ENCODE measurements at regions not wholly inside any gene's neighbourhood (a gene's known extent, or its start where the extent isn't known, plus 50 kb on each side); places are given as distances from the start of the nearest gene placed in this dataset.

GRCh38 chr4:23697722-23698121, 192.1 kb downstream of the PPARGC1A start:
- no TSS peak for BruUV-seq (replicated peaks)
- intact Hi-C loops (cut with micrococcal nuclease; ENCODE audit: unreplicated experiment): no loop called here

GRCh38 chr4:23697001-23697528, 192.8 kb downstream of the PPARGC1A start:
- TF ChIP-seq POLR2AphosphoS5 (IDR thresholded peaks at IDR 0.05; ENCODE audit: low read depth, low read length) (no peak), TCF7L2 (IDR thresholded peaks at IDR 0.05; ENCODE audit: low read depth, low read length) (no peak), CTCF (IDR thresholded peaks at IDR 0.05) (no peak), REST (IDR thresholded peaks at IDR 0.05; ENCODE audit: insufficient read depth in 1 of 2, low read depth in 2 of 2, low read length in 1 of 2) (no peak), SIN3A (IDR thresholded peaks at IDR 0.05; ENCODE audit: borderline replicate concordance, insufficient read depth, low read depth, low read length) (no peak)
- ChIA-PET POLR2A (no interaction called here), CTCF (no interaction called here)
- no TSS peak for BruUV-seq (replicated peaks)
- H3K9me3 ChIP-seq (ENCODE audit: control insufficient read depth, insufficient read depth, low read depth, low read length): no peaks in the 10 kb centered on the region
- H3K27me3 ChIP-seq (ENCODE audit: control insufficient read depth, insufficient read depth, low read length): no peaks in the 10 kb centered on the region
- no peaks in the 10 kb centered on the region for H3K4me1 ChIP-seq (ENCODE audit: control insufficient read depth, insufficient read depth, low read length)
- intact Hi-C loops (cut with micrococcal nuclease; ENCODE audit: unreplicated experiment): no loop called here
- ATAC-seq (no peak), DNase-seq (ENCODE audit: low read depth, low spot score) (no peak)
- H3K36me3 ChIP-seq (ENCODE audit: control insufficient read depth, insufficient read depth, low read length): no peaks in the 10 kb centered on the region
- no peak overlapping the region for H3K4me3 ChIP-seq (ENCODE audit: low read depth in 2 of 2, low read length in 2 of 2)
- in situ Hi-C loops (cut with HindIII; ENCODE audit: low pct_unique_long_range_greater_than_20kb, low sequenced_read_pairs): no loop called here
- no peak overlapping the region for H3K27ac ChIP-seq (ENCODE audit: low read length)

More at GRCh38 chr4:23697722-23698121, 192.1 kb downstream of the PPARGC1A start:
- no peak for TF ChIP-seq POLR2AphosphoS5 (IDR thresholded peaks at IDR 0.05; ENCODE audit: low read depth, low read length)
- no peak for TF ChIP-seq CTCF (IDR thresholded peaks at IDR 0.05)
- no peak for TF ChIP-seq SIN3A (IDR thresholded peaks at IDR 0.05; ENCODE audit: borderline replicate concordance, insufficient read depth, low read depth, low read length)
- no peak for TF ChIP-seq TCF7L2 (IDR thresholded peaks at IDR 0.05; ENCODE audit: low read depth, low read length)
- no peak for TF ChIP-seq REST (IDR thresholded peaks at IDR 0.05; ENCODE audit: insufficient read depth in 1 of 2, low read depth in 2 of 2, low read length in 1 of 2)
- Histone ChIP-seq H3K9me3 (ENCODE audit: control insufficient read depth, insufficient read depth, low read depth, low read length) (no peaks in the 10 kb centered on the region), H3K27ac (ENCODE audit: low read length) (no peak overlapping the region), H3K4me1 (ENCODE audit: control insufficient read depth, insufficient read depth, low read length) (no peaks in the 10 kb centered on the region), H3K36me3 (ENCODE audit: control insufficient read depth, insufficient read depth, low read length) (no peaks in the 10 kb centered on the region), H3K4me3 (ENCODE audit: low read depth in 2 of 2, low read length in 2 of 2) (no peak overlapping the region), H3K27me3 (ENCODE audit: control insufficient read depth, insufficient read depth, low read length) (no peaks in the 10 kb centered on the region)
- in situ Hi-C loops (cut with HindIII; ENCODE audit: low pct_unique_long_range_greater_than_20kb, low sequenced_read_pairs): no loop called here
- ChIA-PET CTCF (no interaction called here), POLR2A (no interaction called here)
- DNase-seq (ENCODE audit: low read depth, low spot score) (no peak), ATAC-seq (no peak)
